ENCODE measurements at regions not wholly inside any gene's neighbourhood (a gene's known extent, or its start where the extent isn't known, plus 50 kb on each side); places are given as distances from the start of the nearest gene placed in this dataset.
A peak's percentile ranks its signal among the peaks of the same experiment; 100 is the strongest.

DNA sequence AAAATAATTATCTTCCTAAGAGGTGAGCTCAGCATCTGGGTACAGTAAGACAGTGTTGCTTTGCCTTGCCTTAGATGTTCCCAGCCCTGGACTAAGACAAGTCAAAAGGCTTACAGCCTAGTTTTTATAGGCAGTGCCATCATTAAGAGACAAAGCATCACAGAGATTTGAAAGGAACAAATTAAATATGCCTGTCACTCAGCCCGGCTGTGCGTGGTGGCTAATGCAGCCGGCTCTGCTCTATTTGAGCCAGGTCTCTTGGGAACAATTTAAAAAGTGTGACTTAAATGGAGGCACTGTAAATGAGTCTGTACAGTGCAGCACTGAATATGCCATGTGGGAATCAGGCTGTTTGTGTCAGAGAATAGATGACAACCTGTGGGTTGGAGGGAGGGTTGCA is 1687.4 kb upstream of the FLRT2 start:
- TF ChIP-seq, protein P1, sequence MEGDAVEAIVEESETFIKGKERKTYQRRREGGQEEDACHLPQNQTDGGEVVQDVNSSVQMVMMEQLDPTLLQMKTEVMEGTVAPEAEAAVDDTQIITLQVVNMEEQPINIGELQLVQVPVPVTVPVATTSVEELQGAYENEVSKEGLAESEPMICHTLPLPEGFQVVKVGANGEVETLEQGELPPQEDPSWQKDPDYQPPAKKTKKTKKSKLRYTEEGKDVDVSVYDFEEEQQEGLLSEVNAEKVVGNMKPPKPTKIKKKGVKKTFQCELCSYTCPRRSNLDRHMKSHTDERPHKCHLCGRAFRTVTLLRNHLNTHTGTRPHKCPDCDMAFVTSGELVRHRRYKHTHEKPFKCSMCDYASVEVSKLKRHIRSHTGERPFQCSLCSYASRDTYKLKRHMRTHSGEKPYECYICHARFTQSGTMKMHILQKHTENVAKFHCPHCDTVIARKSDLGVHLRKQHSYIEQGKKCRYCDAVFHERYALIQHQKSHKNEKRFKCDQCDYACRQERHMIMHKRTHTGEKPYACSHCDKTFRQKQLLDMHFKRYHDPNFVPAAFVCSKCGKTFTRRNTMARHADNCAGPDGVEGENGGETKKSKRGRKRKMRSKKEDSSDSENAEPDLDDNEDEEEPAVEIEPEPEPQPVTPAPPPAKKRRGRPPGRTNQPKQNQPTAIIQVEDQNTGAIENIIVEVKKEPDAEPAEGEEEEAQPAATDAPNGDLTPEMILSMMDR (IDR thresholded peaks at IDR 0.05; ENCODE audit: insufficient read depth, missing control alignments) = no peak
- DNase-seq (ENCODE audit: insufficient read length, low spot score) = no peak
- no peak for FAIRE-seq

DNA sequence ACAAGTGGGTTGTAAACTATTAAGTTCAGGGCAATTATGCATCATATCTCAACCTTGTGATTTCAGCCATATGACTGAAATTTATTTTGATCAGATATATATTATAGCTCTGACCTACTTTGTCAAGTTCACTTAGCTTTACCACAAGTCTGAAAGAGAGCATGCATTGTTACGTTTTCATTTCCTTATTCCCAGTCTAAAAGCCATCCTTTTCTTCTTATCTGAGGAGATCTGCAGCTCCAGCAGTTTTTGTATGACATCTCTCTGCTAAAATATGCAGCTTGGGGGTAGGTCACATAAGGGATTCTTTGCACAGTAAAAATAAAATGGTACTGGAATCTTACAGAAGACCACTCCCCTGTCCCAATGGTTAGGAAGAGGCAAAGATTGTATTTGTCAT is 1682.8 kb upstream of the FLRT2 start:
- TF ChIP-seq, protein P1 (IDR thresholded peaks at IDR 0.05; ENCODE audit: insufficient read depth, missing control alignments) = no peak
- DNase-seq (ENCODE audit: insufficient read length, low spot score) (no peak), FAIRE-seq (no peak)

DNA sequence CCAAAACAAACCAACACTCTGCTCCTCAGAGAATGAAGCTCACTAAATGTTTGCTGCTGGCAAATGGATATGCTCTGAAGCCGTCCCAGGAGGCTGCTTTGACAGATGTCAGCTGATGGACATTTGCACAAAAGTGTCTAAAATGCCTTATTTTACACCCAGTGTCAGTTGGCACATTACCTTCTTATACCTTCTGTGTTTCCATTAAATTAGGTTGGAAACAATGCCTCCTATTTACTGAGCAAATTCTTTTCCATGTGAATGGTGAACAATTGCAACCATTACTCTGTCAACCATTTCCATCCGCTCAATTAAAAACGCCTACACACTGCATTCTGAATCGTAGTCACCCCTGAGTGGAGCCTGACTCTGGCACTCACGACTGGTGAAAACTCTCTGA is 1679.9 kb upstream of the FLRT2 start:
- TF ChIP-seq, protein P1 (IDR thresholded peaks at IDR 0.05; ENCODE audit: insufficient read depth, missing control alignments) = no peak
- FAIRE-seq (no peak), DNase-seq (ENCODE audit: insufficient read length, low spot score) (no peak)

DNA sequence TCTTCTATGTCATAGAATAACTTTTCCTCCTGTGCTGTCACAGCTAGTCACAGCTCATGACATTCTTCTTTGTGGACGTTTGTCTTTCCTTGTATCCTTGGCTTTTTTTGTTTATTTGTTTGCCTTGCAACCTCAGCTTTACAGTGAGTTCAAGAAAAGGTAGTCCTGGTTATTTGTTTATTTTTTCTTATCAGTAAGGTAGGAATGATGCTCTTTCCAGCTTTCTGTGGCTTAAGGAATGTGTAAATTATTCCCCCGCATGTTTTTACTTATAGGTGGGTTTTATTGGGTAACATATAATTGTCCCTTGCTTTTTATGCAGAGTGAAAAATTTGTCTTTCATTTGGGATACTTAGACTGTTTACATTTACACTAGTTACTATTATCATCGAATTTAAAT is 1673.6 kb upstream of the FLRT2 start:
- TF ChIP-seq, protein P1 (IDR thresholded peaks at IDR 0.05; ENCODE audit: insufficient read depth, missing control alignments) = no peak
- DNase-seq (ENCODE audit: insufficient read length, low spot score) = no peak
- FAIRE-seq = no peak

DNA sequence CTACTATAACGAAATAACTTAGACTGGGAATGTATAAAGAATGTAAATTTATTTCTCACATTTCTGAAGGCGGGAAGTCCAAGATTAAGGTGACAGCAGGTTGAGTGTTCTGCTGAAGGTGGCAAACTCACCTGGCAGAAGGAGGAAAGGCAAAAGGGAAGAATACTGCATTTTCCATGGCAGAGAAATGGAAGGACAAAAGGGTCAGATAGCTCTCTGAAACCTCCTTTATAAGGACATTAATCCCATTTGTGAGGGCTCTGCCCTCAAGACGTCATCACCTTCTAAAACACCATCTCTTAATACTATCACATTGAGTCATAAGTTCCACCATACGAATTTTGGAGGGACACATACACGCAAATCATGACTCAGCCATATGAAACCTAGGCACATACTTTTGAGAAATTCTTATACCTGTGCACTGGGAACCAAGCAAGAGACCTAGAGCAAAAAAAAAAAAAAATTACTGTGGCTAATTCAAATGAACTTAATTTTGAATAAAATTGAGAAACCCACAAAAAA is 1669.3 kb upstream of the FLRT2 start:
- no peak for DNase-seq (ENCODE audit: insufficient read length, low spot score)
- FAIRE-seq = no peak
- TF ChIP-seq, protein P1 (IDR thresholded peaks at IDR 0.05; ENCODE audit: insufficient read depth, missing control alignments) = no peak

DNA sequence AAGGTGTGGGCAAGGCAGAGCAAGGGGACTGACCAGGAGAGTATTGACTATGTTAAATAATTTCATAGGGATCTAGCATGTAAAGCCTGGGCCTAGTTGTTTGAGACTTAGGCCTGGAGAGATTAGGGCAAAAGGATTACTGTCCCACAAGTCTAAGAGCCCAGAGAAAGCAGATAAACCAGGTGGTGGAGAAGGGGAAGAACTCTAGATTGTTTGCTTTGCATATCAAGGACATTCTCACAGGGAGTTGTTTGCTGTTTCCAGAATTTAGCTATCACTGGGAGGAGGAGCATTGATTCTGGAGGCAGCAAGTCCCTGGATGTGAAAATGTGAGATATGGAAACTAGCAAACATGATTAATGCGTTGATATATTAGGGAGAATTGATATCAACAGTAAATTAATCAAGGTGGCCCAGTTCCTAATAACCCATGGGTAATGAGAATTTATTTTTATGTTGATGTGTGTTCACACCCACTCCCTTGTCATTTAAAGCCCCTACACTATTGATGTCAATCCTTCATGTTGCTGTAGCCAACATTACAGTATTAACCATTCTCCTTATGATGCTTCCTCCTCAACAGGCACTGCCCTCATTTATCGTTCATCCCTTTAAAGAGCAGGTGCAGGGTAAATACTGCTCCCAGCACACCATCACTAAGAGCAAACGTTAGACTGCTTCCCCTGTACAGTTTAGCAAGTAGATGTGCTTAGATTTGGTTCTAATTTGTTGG is 1666.7 kb upstream of the FLRT2 start:
- FAIRE-seq = peak; percentile 66
- no peak for DNase-seq (ENCODE audit: insufficient read length, low spot score)
- TF ChIP-seq, protein P1 (IDR thresholded peaks at IDR 0.05; ENCODE audit: insufficient read depth, missing control alignments) = no peak

DNA sequence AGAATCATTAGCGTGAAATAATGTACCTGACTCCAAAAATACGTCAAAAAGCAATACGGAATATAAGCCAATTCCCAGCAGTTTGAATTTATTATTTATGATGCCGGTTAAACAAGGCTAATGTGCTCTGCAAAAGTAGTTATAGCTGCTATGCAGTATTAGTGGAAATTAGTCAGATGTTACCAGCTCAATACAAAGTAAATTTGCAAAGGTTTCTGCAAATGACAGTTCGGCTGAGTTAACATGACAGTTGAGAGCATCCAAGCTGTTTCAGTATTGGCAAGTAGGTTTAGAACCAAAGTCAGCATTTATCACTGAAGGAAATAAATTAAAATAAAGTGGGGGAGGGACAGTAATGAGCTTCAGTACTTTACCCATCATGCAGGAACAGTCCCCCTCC is 1665.8 kb upstream of the FLRT2 start:
- TF ChIP-seq, protein P1 (IDR thresholded peaks at IDR 0.05; ENCODE audit: insufficient read depth, missing control alignments) = no peak
- DNase-seq (ENCODE audit: insufficient read length, low spot score) = no peak
- no peak for FAIRE-seq
